Small intestine (tissue), 7 donors: ENCODE measurements at regions not wholly inside any gene's neighbourhood (a gene's known extent, or its start where the extent isn't known, plus 50 kb on each side); places are given as distances from the start of the nearest gene placed in this dataset.

ENCODE experiments used
- DNase-seq, 2 donors: peaks; one replicate each; pipeline versions ENCODE4 v3.0.0 to v3.0.0-alpha.2; 2013
- FAIRE-seq: peaks from 2 replicates; lab custom pipeline; 2012; peaks lifted over from hg19 to GRCh38; lab: Jason Lieb, UNC
- H3K27ac ChIP-seq, 3 donors: one replicate each; pipeline ENCODE4 v1.5.1; 2013; ENCODE audit warnings: low read length in 2 of 3, mild to moderate bottlenecking in 2 of 3, control low read depth in 1 of 3, inconsistent platforms in 1 of 3, low read depth in 1 of 3, moderate library complexity in 1 of 3
- H3K27me3 ChIP-seq, 3 donors: one replicate each; pipeline ENCODE4 v1.6.1; 2013; ENCODE audit warnings: low read length in 3 of 3, inconsistent platforms in 1 of 3; ENCODE audit not compliant: control insufficient read depth in 3 of 3, insufficient read depth in 3 of 3
- H3K36me3 ChIP-seq, 3 donors: one replicate each; pipeline ENCODE4 v1.6.1; 2013; ENCODE audit warnings: low read length in 3 of 3, inconsistent platforms in 1 of 3, low read depth in 1 of 3, mild to moderate bottlenecking in 1 of 3, moderate library complexity in 1 of 3; ENCODE audit not compliant: control insufficient read depth in 3 of 3, insufficient read depth in 2 of 3
- H3K4me1 ChIP-seq, 3 donors: one replicate each; pipeline ENCODE4 v1.6.1; 2013; ENCODE audit warnings: low read length in 2 of 3, inconsistent platforms in 1 of 3, low read depth in 1 of 3, mild to moderate bottlenecking in 1 of 3, moderate library complexity in 1 of 3; ENCODE audit not compliant: control insufficient read depth in 3 of 3, insufficient read depth in 2 of 3
- H3K4me3 ChIP-seq, 3 donors: one replicate each; pipeline ENCODE4 v1.5.1; 2013; ENCODE audit warnings: low read length in 3 of 3, control low read depth in 1 of 3, inconsistent platforms in 1 of 3, low read depth in 1 of 3, mild to moderate bottlenecking in 1 of 3, moderate library complexity in 1 of 3
- H3K9me3 ChIP-seq, 2 donors: one replicate each; pipeline ENCODE4 v1.6.1; 2013; ENCODE audit warnings: low read depth in 1 of 2, low read length in 1 of 2; ENCODE audit not compliant: control insufficient read depth in 2 of 2, insufficient read depth in 1 of 2
- WGBS, 3 donors: extraction: QIAGEN DNeasy Blood & Tissue Kit; methylation state at CpG; one replicate each; pipeline ENCODE4 v1.1.7; 2013; 5-methylcytosine and 5-hydroxymethylcytosine counted together
- donor health status: healthy with polysubstance abuse.
- donor health status: control.
- donor health status: control.
- donor health status: Bipolar disorder and iron deficiency.
- donor health status: healthy.

DNA sequence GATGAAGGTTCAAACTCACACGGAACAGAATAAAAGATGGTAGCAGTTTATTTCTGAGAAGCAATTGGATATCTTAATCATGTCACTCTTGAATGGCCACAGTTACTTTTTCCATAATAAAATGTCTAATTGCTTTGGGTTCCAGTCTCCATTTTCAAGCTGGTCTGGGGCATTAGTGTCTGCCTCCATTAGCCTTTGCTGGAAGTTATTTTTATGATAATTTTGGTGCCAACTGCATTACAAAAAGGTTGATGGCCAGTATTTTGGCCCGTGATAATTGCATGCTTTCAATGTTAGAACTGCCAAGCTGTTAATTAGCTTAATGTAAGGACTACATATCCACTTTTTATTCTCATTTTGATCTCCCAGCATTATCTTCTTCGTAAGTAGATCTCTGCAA lies 165.9 kb downstream of the SMC2 start:
- Histone ChIP-seq H3K9me3 (no peaks in the 10 kb centered on the region), H3K4me3 (no peak overlapping the region), H3K27me3 (no peaks in the 10 kb centered on the region), H3K27ac (no peak overlapping the region), H3K36me3 (no peaks in the 10 kb centered on the region), H3K4me1 (no peaks in the 10 kb centered on the region)
- DNase-seq (no peak), FAIRE-seq (no peak)
- 58 to 70% (median 65%) methylated on average over 3 of the region's 3 CpGs for WGBS, 3 donors

DNA sequence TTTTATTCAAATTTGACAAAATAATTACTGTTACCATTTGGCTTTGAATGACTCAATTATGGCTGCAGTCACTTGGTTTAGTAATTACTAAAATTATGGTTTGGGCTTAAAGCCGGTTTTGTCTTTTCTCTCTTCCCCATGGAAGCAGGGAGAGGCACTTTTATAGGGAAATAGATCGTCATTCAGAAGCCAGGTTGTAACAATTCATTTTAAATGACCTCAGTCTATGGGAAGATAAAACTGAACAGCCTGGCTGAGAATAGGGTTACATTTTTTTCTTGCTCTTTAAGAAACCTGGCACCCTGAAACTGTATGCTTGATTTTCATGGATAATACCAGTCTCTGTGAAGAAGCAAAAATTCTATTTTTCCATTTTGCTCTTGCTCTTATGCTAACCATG lies 169.8 kb downstream of the SMC2 start:
- FAIRE-seq (no peak), DNase-seq (no peak)
- Histone ChIP-seq H3K9me3 (no peaks in the 10 kb centered on the region), H3K27ac (no peak overlapping the region), H3K4me3 (no peak overlapping the region), H3K4me1 (no peaks in the 10 kb centered on the region), H3K36me3 (no peaks in the 10 kb centered on the region), H3K27me3 (no peaks in the 10 kb centered on the region)
- WGBS, 3 donors, result 64 to 85% (median 73%) methylated on average over 2 of the region's 2 CpGs

DNA sequence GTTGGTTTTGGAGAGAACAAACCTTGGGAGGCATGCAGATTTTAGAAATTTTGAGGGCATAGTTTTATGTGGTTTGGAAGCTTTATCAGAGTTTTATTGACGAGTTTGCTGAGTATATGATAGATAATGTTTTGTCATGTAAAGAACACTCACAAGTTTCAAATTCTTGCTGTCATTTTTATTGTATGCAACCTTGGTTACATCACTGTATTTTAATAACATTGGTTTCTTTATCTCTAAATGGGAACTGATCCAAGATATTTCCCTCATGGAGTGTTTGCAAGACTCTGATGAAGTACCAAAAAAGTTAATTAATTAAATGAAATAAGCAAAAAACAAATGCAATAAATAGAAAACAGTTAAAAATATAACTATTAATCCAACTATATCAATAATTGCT lies 170.3 kb downstream of the SMC2 start:
- 0 to 3% (median 2%) methylated on average over 1 of the region's 1 CpG for WGBS, 3 donors
- no peak for DNase-seq
- Histone ChIP-seq H3K4me3 (no peak overlapping the region), H3K27me3 (no peaks in the 10 kb centered on the region), H3K27ac (no peak overlapping the region), H3K4me1 (no peaks in the 10 kb centered on the region), H3K36me3 (no peaks in the 10 kb centered on the region), H3K9me3 (no peaks in the 10 kb centered on the region)
- no peak for FAIRE-seq

DNA sequence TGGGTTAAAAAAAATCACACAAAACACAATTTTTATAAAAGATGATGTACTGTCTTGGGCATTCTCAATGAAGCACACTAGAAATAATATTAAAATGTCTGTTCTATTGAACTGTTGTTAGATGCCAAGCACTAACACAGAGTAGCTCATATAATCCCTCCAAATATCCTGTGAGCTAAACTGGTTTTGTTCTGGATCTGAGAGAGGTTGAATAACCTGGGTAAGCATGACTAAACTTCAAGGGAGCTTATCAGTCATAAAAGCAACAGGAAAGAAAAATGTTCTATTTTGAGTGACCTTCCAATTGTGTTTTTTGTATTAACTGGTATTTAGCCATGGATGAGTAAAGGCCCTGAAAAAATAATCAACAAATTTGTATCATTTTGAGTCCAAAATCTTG lies 175.3 kb downstream of the SMC2 start:
- no peaks in the 10 kb centered on the region for H3K9me3 ChIP-seq
- H3K36me3 ChIP-seq, result no peaks in the 10 kb centered on the region
- DNase-seq (no peak), FAIRE-seq (no peak)
- no peaks in the 10 kb centered on the region for H3K27me3 ChIP-seq
- H3K4me1 ChIP-seq, result no peaks in the 10 kb centered on the region
- no peak overlapping the region for H3K27ac ChIP-seq
- no peak overlapping the region for H3K4me3 ChIP-seq

DNA sequence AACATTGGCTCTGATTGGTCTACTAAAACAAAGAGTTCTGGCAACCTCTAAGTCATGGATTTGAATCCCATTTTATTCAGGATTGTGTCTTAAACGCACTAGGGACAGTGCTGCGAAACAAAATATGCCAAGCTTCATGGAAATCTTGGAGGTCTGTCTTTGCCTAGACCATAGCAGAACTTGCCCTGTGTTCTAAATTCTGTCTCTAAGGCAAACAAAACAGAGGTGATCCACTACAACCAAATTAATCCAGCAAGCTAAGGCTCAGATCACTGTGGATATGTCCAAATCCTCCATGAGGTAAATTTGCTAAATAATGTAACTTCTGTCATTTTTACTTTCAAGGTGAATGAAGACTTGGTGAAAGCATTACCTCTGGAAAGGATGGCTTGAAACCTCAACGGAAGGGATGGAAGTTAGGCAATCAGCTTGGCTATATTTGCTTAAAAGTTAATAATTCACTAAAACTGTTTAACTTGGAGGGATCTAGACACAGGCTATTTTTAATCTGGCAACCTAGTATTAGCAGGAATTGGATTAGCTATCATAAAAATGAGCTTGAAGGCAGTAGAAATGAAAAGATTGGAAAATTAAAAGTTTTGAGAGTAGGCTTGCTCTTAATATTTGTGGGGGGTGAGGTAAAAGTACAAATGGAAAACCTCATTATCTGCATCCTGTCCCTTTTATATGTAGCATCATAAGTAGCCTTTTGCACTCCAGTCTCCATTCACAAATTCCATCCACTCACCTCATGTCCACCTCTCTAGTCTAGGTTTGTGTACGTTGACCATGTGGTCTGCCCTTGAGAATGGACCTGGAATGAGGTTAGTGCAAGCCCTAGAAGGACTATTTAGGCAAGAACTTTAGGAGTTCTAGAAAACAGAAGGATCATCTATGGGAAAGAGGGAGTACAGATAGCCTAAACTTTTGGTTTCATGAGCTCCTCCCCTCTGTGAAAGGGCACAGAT lies 176.2 kb downstream of the SMC2 start:
- H3K9me3 ChIP-seq, result no peaks in the 10 kb centered on the region
- no peak overlapping the region for H3K4me3 ChIP-seq
- WGBS, 3 donors, result 56 to 70% (median 56%) methylated on average over 4 of the region's 4 CpGs
- H3K36me3 ChIP-seq, result no peaks in the 10 kb centered on the region
- FAIRE-seq (no peak), DNase-seq (no peak)
- no peaks in the 10 kb centered on the region for H3K27me3 ChIP-seq
- no peaks in the 10 kb centered on the region for H3K4me1 ChIP-seq
- no peak overlapping the region for H3K27ac ChIP-seq

DNA sequence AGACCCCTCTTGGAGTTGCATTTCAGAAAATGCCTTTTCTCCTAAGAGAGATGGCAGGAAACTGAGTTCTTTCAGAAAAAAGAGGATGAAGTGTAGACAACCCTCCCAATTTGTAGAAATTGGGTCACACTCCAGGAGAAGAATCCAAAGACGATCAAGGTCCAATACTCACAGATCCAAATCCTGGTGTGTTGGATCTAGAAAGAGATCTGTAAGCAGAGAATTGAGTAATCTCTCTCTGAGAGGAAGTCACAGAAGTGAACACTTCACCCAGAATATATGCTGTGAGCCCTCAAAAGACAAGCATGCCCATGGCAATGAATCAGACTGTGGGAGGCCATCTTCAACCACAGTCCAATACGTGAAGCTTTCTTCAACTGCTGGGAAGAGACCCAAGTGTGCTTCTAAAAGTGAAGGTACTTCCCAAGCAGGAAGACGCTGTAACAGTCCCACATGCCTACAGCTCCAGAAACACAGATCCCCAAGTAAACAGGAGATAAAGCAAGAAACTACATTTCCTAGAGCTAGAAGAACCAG lies 182.7 kb downstream of the SMC2 start:
- 64 to 72% (median 65%) methylated on average over 3 of the region's 3 CpGs for WGBS, 3 donors
- H3K4me3 ChIP-seq, result no peak overlapping the region
- no peaks in the 10 kb centered on the region for H3K36me3 ChIP-seq
- H3K9me3 ChIP-seq, result no peaks in the 10 kb centered on the region
- H3K27me3 ChIP-seq, result no peaks in the 10 kb centered on the region
- no peak for FAIRE-seq
- no peak overlapping the region for H3K27ac ChIP-seq
- DNase-seq, result no peak
- H3K4me1 ChIP-seq, result no peaks in the 10 kb centered on the region

DNA sequence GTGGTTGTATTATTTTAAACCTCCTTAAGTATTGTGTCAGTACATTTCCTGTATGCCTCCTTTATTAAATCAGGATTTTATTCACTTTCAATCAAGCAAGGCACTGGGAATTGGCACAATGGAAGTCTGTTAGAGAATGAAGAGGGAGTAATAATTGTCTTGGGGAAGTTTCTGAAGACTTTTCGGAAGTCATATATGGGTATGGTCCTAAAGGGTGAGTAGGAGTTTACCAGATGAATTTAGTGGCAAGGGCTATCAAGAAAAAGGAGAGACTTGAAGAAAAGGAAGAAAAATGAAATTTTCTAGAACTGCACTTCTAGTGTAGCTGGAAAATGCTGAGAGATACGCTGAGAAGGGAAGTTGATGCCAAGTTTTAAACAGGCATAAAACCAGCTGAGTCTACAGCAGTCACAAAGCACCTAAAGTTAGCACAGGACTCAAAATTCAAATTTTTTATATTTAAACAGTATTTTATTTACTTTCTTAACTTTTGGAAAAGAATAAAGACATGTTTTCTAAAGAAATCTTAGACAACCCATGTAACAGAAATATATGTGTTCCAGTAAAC lies 184.9 kb downstream of the SMC2 start:
- FAIRE-seq (no peak), DNase-seq (no peak)
- H3K4me3 ChIP-seq, result no peak overlapping the region
- no peaks in the 10 kb centered on the region for H3K36me3 ChIP-seq
- H3K27ac ChIP-seq, result no peak overlapping the region
- H3K27me3 ChIP-seq, result no peaks in the 10 kb centered on the region
- H3K9me3 ChIP-seq, result no peaks in the 10 kb centered on the region
- 71 to 86% (median 78%) methylated on average over 2 of the region's 2 CpGs for WGBS, 3 donors
- no peaks in the 10 kb centered on the region for H3K4me1 ChIP-seq

DNA sequence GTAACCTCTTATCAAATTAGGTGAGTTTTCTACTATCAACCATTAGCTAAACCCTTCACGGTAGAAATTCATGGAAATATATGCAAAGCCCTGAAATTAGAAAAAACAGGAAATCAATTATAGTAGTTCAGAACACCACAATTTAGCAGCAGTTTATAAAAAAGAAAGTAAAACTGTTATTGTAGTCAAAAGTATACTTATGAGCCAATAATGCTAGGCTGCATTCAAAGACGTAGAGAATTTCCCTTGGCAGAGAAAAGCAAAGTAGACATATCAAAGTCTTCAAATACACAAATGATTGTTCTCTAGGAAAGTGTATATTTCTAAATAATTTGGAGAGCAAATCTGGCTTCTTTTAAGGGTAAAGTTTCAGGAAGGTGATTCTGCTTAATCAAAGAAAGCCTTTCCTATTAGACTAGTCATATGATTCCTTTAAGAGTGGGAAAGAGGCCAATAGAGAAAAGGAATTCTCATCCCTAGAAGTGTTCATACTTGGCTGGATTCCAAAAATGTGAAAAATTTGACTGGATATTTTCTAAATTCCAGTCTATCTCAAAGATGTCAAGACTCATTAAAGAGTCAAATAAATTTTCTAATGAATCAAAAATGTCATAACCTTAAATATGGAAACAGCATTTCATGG lies 185.5 kb downstream of the SMC2 start:
- Histone ChIP-seq H3K9me3 (no peaks in the 10 kb centered on the region), H3K36me3 (no peaks in the 10 kb centered on the region)

More for the DNA sequence above, 185.5 kb downstream of the SMC2 start:
- FAIRE-seq (no peak), DNase-seq (no peak)
- H3K27me3 ChIP-seq, result no peaks in the 10 kb centered on the region
- H3K4me1 ChIP-seq, result no peaks in the 10 kb centered on the region
- H3K27ac ChIP-seq, result no peak overlapping the region
- WGBS, 3 donors, result 48 to 61% (median 49%) methylated on average over 2 of the region's 2 CpGs
- H3K4me3 ChIP-seq, result no peak overlapping the region
